Panc1 (cell line): ENCODE measurements at regions not wholly inside any gene's neighbourhood (a gene's known extent, or its start where the extent isn't known, plus 50 kb on each side); places are given as distances from the start of the nearest gene placed in this dataset.

Experiments used
- ATAC-seq: fragments of 200-7000 bp; cut with Tn5 transposase; 2 replicates; pipeline ENCODE4 v1.9.1; 2020; ENCODE audit warnings: mild to moderate bottlenecking, moderate library complexity
- BruUV-seq: library from RNA; stranded (reverse); fragments of 400-500 nt; replicated peaks from 2 replicates; lab custom pipeline; 2021; lab: Mats Ljungman, UMichigan
- CTCF ChIA-PET: fragments of 300-600 bp; sonication (Branson Sonifier 250); formaldehyde crosslinking; loops from one replicate; lab custom pipeline; 2022; ENCODE audit warnings: antibody characterized with exemption; lab: Charles Lee
- POLR2A ChIA-PET: fragments of 300-600 bp; sonication (Branson Sonifier 250); formaldehyde crosslinking; loops from one replicate; lab custom pipeline; 2022; ENCODE audit warnings: antibody characterized with exemption; lab: Charles Lee
- DNase-seq: peaks from one replicate; pipeline ENCODE4 v3.0.0-alpha.2; 2010; ENCODE audit warnings: low read depth, low spot score
- H3K27ac ChIP-seq: 2 replicates; pipeline ENCODE4 v1.5.1; 2011; ENCODE audit warnings: mild to moderate bottlenecking, low read length, inconsistent platforms
- H3K27me3 ChIP-seq: fragments of 200-500 bp; sonication (Bioruptor generic); 2 replicates; pipeline ENCODE4 v1.6.0; 2014; ENCODE audit warnings: low read length, inconsistent platforms; ENCODE audit not compliant: control insufficient read depth, insufficient read depth
- H3K36me3 ChIP-seq: fragments of 200-500 bp; sonication (Bioruptor generic); 2 replicates; pipeline ENCODE4 v1.5.1; 2014; ENCODE audit warnings: inconsistent platforms, mild to moderate bottlenecking, low read length, moderate library complexity; ENCODE audit not compliant: control insufficient read depth, insufficient read depth
- H3K4me1 ChIP-seq: 2 replicates; pipeline ENCODE4 v1.5.1; 2011; ENCODE audit warnings: inconsistent platforms, mild to moderate bottlenecking, low read length, moderate library complexity; ENCODE audit not compliant: control insufficient read depth, insufficient read depth
- H3K4me3 ChIP-seq, 2 experiments: 2 replicates each; pipeline ENCODE4 v1.5.1; 2011 to 2012; ENCODE audit warnings: low read depth in 2 of 2, low read length in 2 of 2, mild to moderate bottlenecking in 2 of 2, inconsistent platforms in 1 of 2, moderate library complexity in 1 of 2
- H3K9me3 ChIP-seq: fragments of 200-500 bp; sonication (Bioruptor generic); 2 replicates; pipeline ENCODE4 v1.5.1; 2014; ENCODE audit warnings: low read depth, mild to moderate bottlenecking, inconsistent platforms, low read length, moderate library complexity; ENCODE audit not compliant: control insufficient read depth, insufficient read depth
- CTCF ChIP-seq: fragments of 450-650 bp; IDR thresholded peaks from 2 replicates; pipeline ENCODE4 v1.5.1; 2017; ENCODE audit warnings: mild to moderate bottlenecking
- POLR2AphosphoS5 ChIP-seq: IDR thresholded peaks from 2 replicates; pipeline ENCODE4 v1.6.1; 2012; ENCODE audit warnings: mild to moderate bottlenecking, low read depth, low read length, moderate library complexity
- SIN3A ChIP-seq: IDR thresholded peaks from 2 replicates; pipeline ENCODE4 v1.6.1; 2012; ENCODE audit warnings: low read depth, mild to moderate bottlenecking, low read length, moderate library complexity, borderline replicate concordance; ENCODE audit not compliant: insufficient read depth
- TCF7L2 ChIP-seq: IDR thresholded peaks from 2 replicates; pipeline ENCODE4 v1.6.1; 2011; ENCODE audit warnings: mild to moderate bottlenecking, low read depth, low read length, inconsistent platforms
- in situ Hi-C: cut with HindIII; loops from 2 replicates; pipeline ENCODE4 v1.10.0; 2016; ENCODE audit warnings: low sequenced_read_pairs, low pct_unique_long_range_greater_than_20kb
- intact Hi-C: fragments of 100-400 bp; cut with micrococcal nuclease; formaldehyde crosslinking; loops from one replicate; pipeline ENCODE4 v1.10.0; 2022; ENCODE audit not compliant: unreplicated experiment
- TF ChIP-seq, protein P1 (sequence below), 2 experiments: IDR thresholded peaks; 2 replicates each; pipeline ENCODE4 v1.6.1; 2011 to 2012; ENCODE audit warnings: low read depth in 2 of 2, control low read depth in 1 of 2, low read length in 1 of 2, mild to moderate bottlenecking in 1 of 2, moderate library complexity in 1 of 2; ENCODE audit not compliant: insufficient read depth in 1 of 2

DNA sequence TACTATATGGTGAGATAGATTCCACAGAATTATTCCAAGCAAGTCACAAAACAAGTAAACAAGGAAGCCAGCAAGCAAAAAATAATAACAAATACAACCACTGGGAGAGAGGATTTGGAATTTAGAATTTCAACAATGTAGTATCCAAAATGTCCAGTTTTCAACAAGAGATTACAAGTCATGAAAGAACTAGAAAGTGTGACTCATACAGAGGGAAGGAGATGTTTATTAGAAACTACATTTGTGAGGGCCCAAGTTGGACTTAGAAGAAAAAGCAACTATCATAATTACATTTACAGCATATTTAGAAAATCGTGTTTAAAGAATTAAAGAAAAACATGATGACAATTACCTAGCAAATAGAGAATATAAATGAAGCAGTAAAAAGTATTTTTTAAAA is 494.6 kb upstream of the ID4 start:
- in situ Hi-C loops (no loop called here), intact Hi-C loops (no loop called here)
- POLR2A ChIA-PET, result no interaction called here
- Histone ChIP-seq H3K27me3 (no peaks in the 10 kb centered on the region), H3K36me3 (no peaks in the 10 kb centered on the region), H3K4me1 (no peaks in the 10 kb centered on the region), H3K4me3 (no peak overlapping the region), H3K9me3 (no peaks in the 10 kb centered on the region), H3K27ac (no peak overlapping the region)
- CTCF ChIA-PET, result interaction anchor here (0.9 kb wide), 1 partner anchor 15 kb away, joined by 4 read pairs; no protein-coding TSS in a partner anchor
- BruUV-seq, result no TSS peak
- ATAC-seq (no peak), DNase-seq (no peak)
- no peak; the same call in 1 of the 2 replicates for TF ChIP-seq CTCF
- no peak for TF ChIP-seq POLR2AphosphoS5
- TF ChIP-seq, protein P1, sequence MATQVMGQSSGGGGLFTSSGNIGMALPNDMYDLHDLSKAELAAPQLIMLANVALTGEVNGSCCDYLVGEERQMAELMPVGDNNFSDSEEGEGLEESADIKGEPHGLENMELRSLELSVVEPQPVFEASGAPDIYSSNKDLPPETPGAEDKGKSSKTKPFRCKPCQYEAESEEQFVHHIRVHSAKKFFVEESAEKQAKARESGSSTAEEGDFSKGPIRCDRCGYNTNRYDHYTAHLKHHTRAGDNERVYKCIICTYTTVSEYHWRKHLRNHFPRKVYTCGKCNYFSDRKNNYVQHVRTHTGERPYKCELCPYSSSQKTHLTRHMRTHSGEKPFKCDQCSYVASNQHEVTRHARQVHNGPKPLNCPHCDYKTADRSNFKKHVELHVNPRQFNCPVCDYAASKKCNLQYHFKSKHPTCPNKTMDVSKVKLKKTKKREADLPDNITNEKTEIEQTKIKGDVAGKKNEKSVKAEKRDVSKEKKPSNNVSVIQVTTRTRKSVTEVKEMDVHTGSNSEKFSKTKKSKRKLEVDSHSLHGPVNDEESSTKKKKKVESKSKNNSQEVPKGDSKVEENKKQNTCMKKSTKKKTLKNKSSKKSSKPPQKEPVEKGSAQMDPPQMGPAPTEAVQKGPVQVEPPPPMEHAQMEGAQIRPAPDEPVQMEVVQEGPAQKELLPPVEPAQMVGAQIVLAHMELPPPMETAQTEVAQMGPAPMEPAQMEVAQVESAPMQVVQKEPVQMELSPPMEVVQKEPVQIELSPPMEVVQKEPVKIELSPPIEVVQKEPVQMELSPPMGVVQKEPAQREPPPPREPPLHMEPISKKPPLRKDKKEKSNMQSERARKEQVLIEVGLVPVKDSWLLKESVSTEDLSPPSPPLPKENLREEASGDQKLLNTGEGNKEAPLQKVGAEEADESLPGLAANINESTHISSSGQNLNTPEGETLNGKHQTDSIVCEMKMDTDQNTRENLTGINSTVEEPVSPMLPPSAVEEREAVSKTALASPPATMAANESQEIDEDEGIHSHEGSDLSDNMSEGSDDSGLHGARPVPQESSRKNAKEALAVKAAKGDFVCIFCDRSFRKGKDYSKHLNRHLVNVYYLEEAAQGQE (IDR thresholded peaks at IDR 0.05; ENCODE audit: insufficient read depth in 1 of 2, low read depth in 2 of 2, low read length in 1 of 2), result no peak
- TF ChIP-seq TCF7L2, result no peak
- TF ChIP-seq SIN3A, result no peak

DNA sequence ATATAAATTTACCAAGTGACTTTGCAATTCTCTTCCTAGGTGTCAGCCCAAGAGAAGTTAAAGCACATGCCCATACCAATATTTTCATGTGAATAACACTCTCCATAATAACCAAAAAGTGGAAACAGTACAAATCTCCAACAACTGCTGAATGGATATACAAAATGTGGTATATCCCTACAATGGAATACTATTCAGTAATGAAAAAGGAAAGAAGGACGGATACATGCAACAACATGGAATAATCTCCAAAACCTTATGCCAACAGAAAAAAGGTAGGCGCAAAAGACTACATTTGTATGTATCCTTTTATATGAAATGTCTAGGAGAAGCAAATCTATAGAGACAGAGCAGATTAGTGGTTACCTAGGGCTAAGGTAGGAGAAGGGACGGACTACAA is 487.7 kb upstream of the ID4 start:
- in situ Hi-C loops (no loop called here), intact Hi-C loops (no loop called here)
- Histone ChIP-seq H3K4me3 (no peak overlapping the region), H3K36me3 (no peaks in the 10 kb centered on the region), H3K4me1 (no peaks in the 10 kb centered on the region), H3K9me3 (no peaks in the 10 kb centered on the region), H3K27ac (no peak overlapping the region), H3K27me3 (no peaks in the 10 kb centered on the region)
- DNase-seq (no peak), ATAC-seq (no peak)
- CTCF ChIA-PET, result no interaction called here
- no peak for TF ChIP-seq SIN3A
- TF ChIP-seq POLR2AphosphoS5, result no peak
- no peak for TF ChIP-seq CTCF
- TF ChIP-seq, protein P1 (IDR thresholded peaks at IDR 0.05; ENCODE audit: insufficient read depth in 1 of 2, low read depth in 2 of 2, low read length in 1 of 2), result no peak
- no peak for TF ChIP-seq TCF7L2
- POLR2A ChIA-PET, result no interaction called here
- no TSS peak for BruUV-seq
